Fibroblast of lung (primary cell): ENCODE measurements at regions not wholly inside any gene's neighbourhood (a gene's known extent, or its start where the extent isn't known, plus 50 kb on each side); places are given as distances from the start of the nearest gene placed in this dataset.
A peak's percentile ranks its signal among the peaks of the same experiment; 100 is the strongest.

Experiments used
- DNase-seq, 2 donors: peaks; one replicate each; pipeline versions ENCODE4 v3.0.0 to v3.0.0-alpha.2; 2010; ENCODE audit warnings: low read depth in 2 of 2
- H2AFZ ChIP-seq: 2 replicates; pipeline ENCODE4 v1.5.1; 2012; ENCODE audit warnings: low read length, control low read depth, inconsistent platforms
- H3K27ac ChIP-seq: 2 replicates; pipeline ENCODE4 v1.5.1; 2011; ENCODE audit warnings: low read length, control low read depth; ENCODE audit not compliant: insufficient read depth
- H3K27me3 ChIP-seq: 2 replicates; pipeline ENCODE4 v1.5.1; 2011; ENCODE audit warnings: mild to moderate bottlenecking, low read length; ENCODE audit not compliant: control insufficient read depth, insufficient read depth
- H3K36me3 ChIP-seq: 2 replicates; pipeline ENCODE4 v1.5.1; 2011; ENCODE audit warnings: low read length; ENCODE audit not compliant: control insufficient read depth, insufficient read depth
- H3K4me1 ChIP-seq: 2 replicates; pipeline ENCODE4 v1.5.1; 2011; ENCODE audit warnings: low read length; ENCODE audit not compliant: control insufficient read depth, insufficient read depth; ENCODE audit errors: extremely low read depth
- H3K4me2 ChIP-seq: 2 replicates; pipeline ENCODE4 v1.5.1; 2011; ENCODE audit warnings: low read length, control low read depth; ENCODE audit not compliant: insufficient read depth; ENCODE audit errors: extremely low read depth
- H3K4me3 ChIP-seq, 4 experiments: fragments of 200-600 bp in 1 of 4; sonication (generic) in 1 of 4; replicated peaks in 1 of 4; 2 replicates each; pipeline ENCODE4 v1.5.1; 2011 to 2016; ENCODE audit warnings: low read length in 4 of 4, low read depth in 3 of 4, mild to moderate bottlenecking in 3 of 4, control low read depth in 2 of 4, inconsistent platforms in 1 of 4, mixed read lengths in 1 of 4; ENCODE audit not compliant: insufficient read depth in 1 of 4; ENCODE audit errors: control extremely low read depth in 1 of 4
- H3K79me2 ChIP-seq: 2 replicates; pipeline ENCODE4 v1.5.1; 2012; ENCODE audit warnings: mild to moderate bottlenecking, low read length, inconsistent platforms; ENCODE audit not compliant: control insufficient read depth, insufficient read depth
- H3K9ac ChIP-seq: 2 replicates; pipeline ENCODE4 v1.5.1; 2011; ENCODE audit warnings: mild to moderate bottlenecking, low read length, control low read depth; ENCODE audit not compliant: insufficient read depth
- H3K9me3 ChIP-seq: 2 replicates; pipeline ENCODE4 v1.5.1; 2012; ENCODE audit warnings: low read depth, low read length; ENCODE audit not compliant: control insufficient read depth, insufficient read depth
- H4K20me1 ChIP-seq: 2 replicates; pipeline ENCODE4 v1.5.1; 2011; ENCODE audit warnings: low read length; ENCODE audit not compliant: control insufficient read depth, insufficient read depth; ENCODE audit errors: extremely low read depth
- EZH2 ChIP-seq: IDR thresholded peaks from 2 replicates; pipeline ENCODE4 v1.5.1; 2012; ENCODE audit warnings: low read length, control low read depth, mild to moderate bottlenecking; ENCODE audit errors: missing control alignments
- TF ChIP-seq, protein P1 (sequence below), 2 donors: IDR thresholded peaks in 1 of 2; conservative IDR thresholded peaks in 1 of 2; 1 replicate in 1 of 2; 2 replicates in 1 of 2; pipeline ENCODE4 v1.5.1; 2011 to 2012; ENCODE audit warnings: low read length in 2 of 2, control low read depth in 1 of 2, inconsistent platforms in 1 of 2, low read depth in 1 of 2, mild to moderate bottlenecking in 1 of 2

DNA sequence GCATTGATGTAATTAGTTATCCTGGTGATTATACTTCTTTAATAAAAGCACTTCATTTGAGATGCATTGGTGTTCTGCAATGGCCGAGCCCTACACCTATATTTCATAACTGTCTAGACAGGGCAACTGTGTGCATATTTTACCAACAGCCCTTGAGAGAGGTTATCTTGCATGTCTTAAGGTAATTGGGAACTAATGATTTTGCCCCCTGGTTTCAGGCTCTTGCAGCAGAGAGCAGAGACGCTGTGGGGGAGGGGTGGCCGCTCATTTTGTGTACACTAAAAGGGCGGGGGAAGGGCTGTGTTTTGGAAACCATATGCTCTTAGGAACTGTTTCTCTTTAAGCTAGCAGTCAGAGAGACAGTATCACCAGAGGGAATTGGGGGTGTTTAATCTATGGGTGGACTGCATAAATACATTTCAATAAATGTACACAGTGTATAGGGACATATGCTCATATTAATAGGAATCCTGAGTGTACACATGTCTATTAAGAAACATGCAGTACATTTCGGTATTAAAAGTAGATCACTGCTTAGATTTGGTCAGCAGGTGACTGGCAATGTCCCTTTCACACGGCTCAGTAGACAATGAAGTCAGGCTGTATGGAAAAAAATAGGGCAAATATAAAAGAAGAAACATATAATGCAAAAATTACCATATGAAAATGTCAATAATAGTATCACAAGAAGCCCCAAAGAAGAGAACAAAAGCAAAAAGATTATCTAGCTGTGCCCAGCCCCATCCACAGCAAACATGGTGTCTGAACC is 402.9 kb upstream of the CITED2 start:
- H3K9ac ChIP-seq: no peak overlapping the region
- H3K4me1 ChIP-seq: peaks cover 2% of the 10 kb centered on the region
- no peaks in the 10 kb centered on the region for H3K27me3 ChIP-seq
- no peaks in the 10 kb centered on the region for H3K9me3 ChIP-seq
- no peak overlapping the region for H3K4me3 ChIP-seq
- no peaks in the 10 kb centered on the region for H3K79me2 ChIP-seq
- no peaks in the 10 kb centered on the region for H4K20me1 ChIP-seq
- TF ChIP-seq EZH2: no peak
- TF ChIP-seq, protein P1, sequence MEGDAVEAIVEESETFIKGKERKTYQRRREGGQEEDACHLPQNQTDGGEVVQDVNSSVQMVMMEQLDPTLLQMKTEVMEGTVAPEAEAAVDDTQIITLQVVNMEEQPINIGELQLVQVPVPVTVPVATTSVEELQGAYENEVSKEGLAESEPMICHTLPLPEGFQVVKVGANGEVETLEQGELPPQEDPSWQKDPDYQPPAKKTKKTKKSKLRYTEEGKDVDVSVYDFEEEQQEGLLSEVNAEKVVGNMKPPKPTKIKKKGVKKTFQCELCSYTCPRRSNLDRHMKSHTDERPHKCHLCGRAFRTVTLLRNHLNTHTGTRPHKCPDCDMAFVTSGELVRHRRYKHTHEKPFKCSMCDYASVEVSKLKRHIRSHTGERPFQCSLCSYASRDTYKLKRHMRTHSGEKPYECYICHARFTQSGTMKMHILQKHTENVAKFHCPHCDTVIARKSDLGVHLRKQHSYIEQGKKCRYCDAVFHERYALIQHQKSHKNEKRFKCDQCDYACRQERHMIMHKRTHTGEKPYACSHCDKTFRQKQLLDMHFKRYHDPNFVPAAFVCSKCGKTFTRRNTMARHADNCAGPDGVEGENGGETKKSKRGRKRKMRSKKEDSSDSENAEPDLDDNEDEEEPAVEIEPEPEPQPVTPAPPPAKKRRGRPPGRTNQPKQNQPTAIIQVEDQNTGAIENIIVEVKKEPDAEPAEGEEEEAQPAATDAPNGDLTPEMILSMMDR (conservative IDR thresholded peaks at IDR 0.05 in 1 of 2, IDR thresholded peaks at IDR 0.05 in 1 of 2; ENCODE audit: low read depth in 1 of 2, low read length in 2 of 2): no peak
- H3K36me3 ChIP-seq: no peaks in the 10 kb centered on the region
- H2AFZ ChIP-seq: no peak overlapping the region
- no peak overlapping the region for H3K27ac ChIP-seq
- no peak overlapping the region for H3K4me2 ChIP-seq
- no peak for DNase-seq

DNA sequence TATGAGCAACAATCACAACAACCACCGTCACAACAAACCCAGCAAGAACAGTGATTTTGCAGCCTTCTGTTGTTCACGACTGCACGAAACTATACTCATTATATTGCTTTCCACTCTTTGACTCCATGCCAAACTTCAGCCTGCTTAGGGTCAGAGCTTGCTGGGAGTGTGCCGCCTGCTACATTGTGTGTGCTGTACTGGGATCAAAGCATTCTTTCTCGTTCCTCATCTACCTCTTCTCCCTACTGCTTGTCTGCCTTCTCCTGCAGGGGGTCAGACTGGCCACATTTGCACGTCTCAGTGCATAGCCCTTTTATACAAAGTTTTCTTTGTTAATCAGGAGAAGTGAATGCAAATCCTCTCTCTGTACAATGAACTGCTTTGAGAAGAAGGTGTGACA is 401.6 kb upstream of the CITED2 start:
- H3K79me2 ChIP-seq: no peaks in the 10 kb centered on the region

DNA sequence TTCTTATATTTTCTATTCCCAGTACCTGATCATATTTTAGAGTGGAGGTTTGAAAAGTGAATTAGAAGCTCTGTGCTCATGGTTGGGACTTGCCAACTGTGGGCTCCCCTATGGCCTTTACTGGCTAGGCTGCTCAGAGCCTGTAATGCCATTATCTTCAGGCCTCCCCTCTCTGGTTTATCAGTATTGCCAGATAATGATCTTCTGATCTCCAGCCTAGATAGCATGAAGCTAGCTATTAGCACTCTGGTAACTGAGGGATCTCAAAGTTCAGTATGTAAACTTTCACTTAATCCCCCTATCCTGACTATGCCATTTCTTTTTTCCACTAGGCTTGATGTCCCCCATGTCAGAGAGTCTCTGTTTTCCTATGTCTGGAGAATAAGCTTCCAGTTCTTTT is 393.7 kb upstream of the CITED2 start:
- H3K27me3 ChIP-seq: no peaks in the 10 kb centered on the region
- no peaks in the 10 kb centered on the region for H3K36me3 ChIP-seq
- no peak overlapping the region for H3K27ac ChIP-seq
- H3K79me2 ChIP-seq: no peaks in the 10 kb centered on the region
- TF ChIP-seq, protein P1 (conservative IDR thresholded peaks at IDR 0.05 in 1 of 2, IDR thresholded peaks at IDR 0.05 in 1 of 2; ENCODE audit: low read depth in 1 of 2, low read length in 2 of 2): no peak
- no peak for TF ChIP-seq EZH2
- no peaks in the 10 kb centered on the region for H3K9me3 ChIP-seq
- no peak overlapping the region for H3K9ac ChIP-seq
- peaks cover 13% of the 10 kb centered on the region for H3K4me1 ChIP-seq
- H3K4me2 ChIP-seq: no peak overlapping the region
- DNase-seq: no peak
- H4K20me1 ChIP-seq: no peaks in the 10 kb centered on the region
- H3K4me3 ChIP-seq: no peak overlapping the region
- peak overlapping the region; percentile 34 for H2AFZ ChIP-seq

More for the DNA sequence above, 401.6 kb upstream of the CITED2 start:
- no peak overlapping the region for H3K9ac ChIP-seq
- no peaks in the 10 kb centered on the region for H3K36me3 ChIP-seq
- no peak for DNase-seq
- no peak overlapping the region for H2AFZ ChIP-seq
- H3K4me2 ChIP-seq: no peak overlapping the region
- no peak overlapping the region for H3K4me3 ChIP-seq
- no peak overlapping the region for H3K27ac ChIP-seq
- no peaks in the 10 kb centered on the region for H4K20me1 ChIP-seq
- TF ChIP-seq EZH2: no peak
- TF ChIP-seq, protein P1 (conservative IDR thresholded peaks at IDR 0.05 in 1 of 2, IDR thresholded peaks at IDR 0.05 in 1 of 2; ENCODE audit: low read depth in 1 of 2, low read length in 2 of 2): no peak
- H3K4me1 ChIP-seq: peaks cover 2% of the 10 kb centered on the region
- H3K9me3 ChIP-seq: no peaks in the 10 kb centered on the region
- no peaks in the 10 kb centered on the region for H3K27me3 ChIP-seq
